Epithelial cell of prostate (primary cell): ENCODE measurements at regions not wholly inside any gene's neighbourhood (a gene's known extent, or its start where the extent isn't known, plus 50 kb on each side); places are given as distances from the start of the nearest gene placed in this dataset.
"Not testable (repeated sequence)": the region's sequence is repeated elsewhere in the genome, so short reads cannot be mapped to it uniquely, and the experiment has no call there.

ENCODE experiments used
- DNase-seq: peaks from one replicate; pipeline ENCODE4 v3.0.0-alpha.2; 2011; ENCODE audit warnings: low read depth, low spot score
- H3K27ac ChIP-seq: fragments of 450-650 bp; 2 replicates; pipeline ENCODE4 v1.5.1; 2017; ENCODE audit warnings: mild to moderate bottlenecking

- no peak overlapping the region for H3K27ac ChIP-seq
- DNase-seq, result no peak
Measured at GRCh38 chr12:34299802-34300193, 277.5 kb downstream of the ALG10 start.

GRCh38 chr12:34300376-34301250 is 278.3 kb downstream of the ALG10 start:
- DNase-seq, result no peak
- H3K27ac ChIP-seq, result no peak overlapping the region

GRCh38 chr12:34301251-34302130 is 279.2 kb downstream of the ALG10 start:
- no peak overlapping the region for H3K27ac ChIP-seq
- DNase-seq, result no peak

GRCh38 chr12:34302131-34302885 is 280.0 kb downstream of the ALG10 start:
- DNase-seq, result no peak
- H3K27ac ChIP-seq, result no peak overlapping the region

- H3K27ac ChIP-seq, result no peak overlapping the region
- DNase-seq, result no peak
Measured at GRCh38 chr12:34303091-34303870, 281.0 kb downstream of the ALG10 start.

- H3K27ac ChIP-seq, result no peak overlapping the region
Measured at GRCh38 chr12:34304001-34304400, 281.7 kb downstream of the ALG10 start.

GRCh38 chr12:34304546-34304945 is 282.2 kb downstream of the ALG10 start:
- H3K27ac ChIP-seq, result no peak overlapping the region
- DNase-seq, result no peak

More at GRCh38 chr12:34304001-34304400, 281.7 kb downstream of the ALG10 start:
- DNase-seq, result no peak

GRCh38 chr12:34305176-34305575 is 282.9 kb downstream of the ALG10 start:
- H3K27ac ChIP-seq, result no peak overlapping the region
- DNase-seq, result no peak

GRCh38 chr12:34306133-34306830 is 284.0 kb downstream of the ALG10 start:
- no peak overlapping the region for H3K27ac ChIP-seq
- DNase-seq, result no peak

- not testable (repeated sequence) for H3K27ac ChIP-seq, DNase-seq
Measured at GRCh38 chr12:34309806-34310804, 287.8 kb downstream of the ALG10 start.

GRCh38 chr12:34311337-34311736 is 289.0 kb downstream of the ALG10 start:
- no peak overlapping the region for H3K27ac ChIP-seq
- no peak for DNase-seq

- DNase-seq, result no peak
- H3K27ac ChIP-seq, result no peak overlapping the region
Measured at GRCh38 chr12:34327671-34328070, 305.4 kb downstream of the ALG10 start.

- DNase-seq, result no peak
- no peak overlapping the region for H3K27ac ChIP-seq
Measured at GRCh38 chr12:34333337-34333736, 311.0 kb downstream of the ALG10 start.

- no peak for DNase-seq
- no peak overlapping the region for H3K27ac ChIP-seq
Measured at GRCh38 chr12:34334538-34334937, 312.2 kb downstream of the ALG10 start.

- no peak for DNase-seq
- no peak overlapping the region for H3K27ac ChIP-seq
Measured at GRCh38 chr12:34334953-34335743, 312.9 kb downstream of the ALG10 start.

GRCh38 chr12:34335819-34336262 is 313.5 kb downstream of the ALG10 start:
- no peak overlapping the region for H3K27ac ChIP-seq
- no peak for DNase-seq
